ENCODE measurements at regions not wholly inside any gene's neighbourhood (a gene's known extent, or its start where the extent isn't known, plus 50 kb on each side); places are given as distances from the start of the nearest gene placed in this dataset.

DNA sequence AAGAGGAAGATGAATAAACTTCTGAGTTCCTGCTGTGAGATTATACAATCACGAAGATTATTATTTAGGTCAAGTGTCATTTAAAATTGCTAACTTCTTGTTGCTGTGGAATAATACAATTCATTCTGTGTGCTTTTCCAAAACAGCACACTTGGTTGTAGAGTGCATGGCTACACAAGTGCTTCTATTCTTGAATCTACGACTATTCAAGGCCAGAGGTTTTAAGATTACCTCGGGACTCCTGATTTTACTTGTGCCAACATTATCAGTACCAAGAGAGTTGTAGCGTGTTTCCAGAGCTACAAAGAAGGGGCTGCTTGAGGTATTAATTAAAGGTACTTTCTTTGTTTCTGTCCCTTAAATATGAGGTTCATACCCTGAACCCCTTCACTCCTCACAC is 234.0 kb upstream of the PCDH9 start:
- TF ChIP-seq, protein P1, sequence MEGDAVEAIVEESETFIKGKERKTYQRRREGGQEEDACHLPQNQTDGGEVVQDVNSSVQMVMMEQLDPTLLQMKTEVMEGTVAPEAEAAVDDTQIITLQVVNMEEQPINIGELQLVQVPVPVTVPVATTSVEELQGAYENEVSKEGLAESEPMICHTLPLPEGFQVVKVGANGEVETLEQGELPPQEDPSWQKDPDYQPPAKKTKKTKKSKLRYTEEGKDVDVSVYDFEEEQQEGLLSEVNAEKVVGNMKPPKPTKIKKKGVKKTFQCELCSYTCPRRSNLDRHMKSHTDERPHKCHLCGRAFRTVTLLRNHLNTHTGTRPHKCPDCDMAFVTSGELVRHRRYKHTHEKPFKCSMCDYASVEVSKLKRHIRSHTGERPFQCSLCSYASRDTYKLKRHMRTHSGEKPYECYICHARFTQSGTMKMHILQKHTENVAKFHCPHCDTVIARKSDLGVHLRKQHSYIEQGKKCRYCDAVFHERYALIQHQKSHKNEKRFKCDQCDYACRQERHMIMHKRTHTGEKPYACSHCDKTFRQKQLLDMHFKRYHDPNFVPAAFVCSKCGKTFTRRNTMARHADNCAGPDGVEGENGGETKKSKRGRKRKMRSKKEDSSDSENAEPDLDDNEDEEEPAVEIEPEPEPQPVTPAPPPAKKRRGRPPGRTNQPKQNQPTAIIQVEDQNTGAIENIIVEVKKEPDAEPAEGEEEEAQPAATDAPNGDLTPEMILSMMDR (IDR thresholded peaks at IDR 0.05; ENCODE audit: insufficient read depth, low read length, poor library complexity, severe bottlenecking): no peak
- no peak for TF ChIP-seq EZH2phosphoT487 (conservative IDR thresholded peaks at IDR 0.05; ENCODE audit: low read length)
